ENCODE measurements at regions not wholly inside any gene's neighbourhood (a gene's known extent, or its start where the extent isn't known, plus 50 kb on each side); places are given as distances from the start of the nearest gene placed in this dataset.

GRCh38 chr10:30782537-30783461 is 153.2 kb upstream of the LYZL2 start:
- H3K27me3 Mint-ChIP-seq (ENCODE audit: low read depth) = no peaks in the 10 kb centered on the region
- no peaks in the 10 kb centered on the region for H3K9me3 Mint-ChIP-seq (ENCODE audit: low read depth)
- no peaks in the 10 kb centered on the region for H3K36me3 Mint-ChIP-seq (ENCODE audit: low read depth)
- H3K4me3 Mint-ChIP-seq (ENCODE audit: unreplicated experiment) = no peak overlapping the region
- TF ChIP-seq CTCF (IDR thresholded peaks at IDR 0.05) = no peak
- H3K27ac Mint-ChIP-seq (ENCODE audit: unreplicated experiment) = peak overlapping the region; percentile 91
- peaks cover 30% of the 10 kb centered on the region for H3K4me1 Mint-ChIP-seq (ENCODE audit: low read depth)
- no peak for DNase-seq (ENCODE audit: low spot score)

- Mint-ChIP-seq H3K9me3 (ENCODE audit: low read depth) (no peaks in the 10 kb centered on the region), H3K36me3 (ENCODE audit: low read depth) (no peaks in the 10 kb centered on the region), H3K27me3 (ENCODE audit: low read depth) (no peaks in the 10 kb centered on the region), H3K4me3 (ENCODE audit: unreplicated experiment) (no peak overlapping the region), H3K4me1 (ENCODE audit: low read depth) (peaks cover 30% of the 10 kb centered on the region), H3K27ac (ENCODE audit: unreplicated experiment) (no peak overlapping the region)
- TF ChIP-seq CTCF (IDR thresholded peaks at IDR 0.05) = no peak
- no peak for DNase-seq (ENCODE audit: low spot score)
These were observed 152.6 kb upstream of the LYZL2 start for GRCh38 chr10:30782157-30782536.

- no peak overlapping the region for H3K27ac Mint-ChIP-seq (ENCODE audit: unreplicated experiment)
- H3K9me3 Mint-ChIP-seq (ENCODE audit: low read depth) = no peaks in the 10 kb centered on the region
- no peak overlapping the region for H3K4me3 Mint-ChIP-seq (ENCODE audit: unreplicated experiment)
- no peak for TF ChIP-seq CTCF (IDR thresholded peaks at IDR 0.05)
- H3K4me1 Mint-ChIP-seq (ENCODE audit: low read depth) = peaks cover 34% of the 10 kb centered on the region
- no peaks in the 10 kb centered on the region for H3K36me3 Mint-ChIP-seq (ENCODE audit: low read depth)
- DNase-seq (ENCODE audit: low spot score) = no peak
- H3K27me3 Mint-ChIP-seq (ENCODE audit: low read depth) = no peaks in the 10 kb centered on the region
These were observed 152.1 kb upstream of the LYZL2 start for GRCh38 chr10:30781670-30782121.

GRCh38 chr10:30778769-30779168 is 149.2 kb upstream of the LYZL2 start:
- H3K27me3 Mint-ChIP-seq (ENCODE audit: low read depth) = no peaks in the 10 kb centered on the region
- no peak overlapping the region for H3K4me3 Mint-ChIP-seq (ENCODE audit: unreplicated experiment)
- DNase-seq (ENCODE audit: low spot score) = no peak
- TF ChIP-seq CTCF (IDR thresholded peaks at IDR 0.05) = no peak
- no peaks in the 10 kb centered on the region for H3K36me3 Mint-ChIP-seq (ENCODE audit: low read depth)
- no peaks in the 10 kb centered on the region for H3K9me3 Mint-ChIP-seq (ENCODE audit: low read depth)
- peaks cover 36% of the 10 kb centered on the region for H3K4me1 Mint-ChIP-seq (ENCODE audit: low read depth)
- no peak overlapping the region for H3K27ac Mint-ChIP-seq (ENCODE audit: unreplicated experiment)

- no peak overlapping the region for H3K4me3 Mint-ChIP-seq (ENCODE audit: unreplicated experiment)
- H3K4me1 Mint-ChIP-seq (ENCODE audit: low read depth) = peaks cover 19% of the 10 kb centered on the region
- H3K27ac Mint-ChIP-seq (ENCODE audit: unreplicated experiment) = peak overlapping the region; percentile 53
- no peak for DNase-seq (ENCODE audit: low spot score)
- H3K9me3 Mint-ChIP-seq (ENCODE audit: low read depth) = peaks cover 6% of the 10 kb centered on the region
- H3K36me3 Mint-ChIP-seq (ENCODE audit: low read depth) = no peaks in the 10 kb centered on the region
- H3K27me3 Mint-ChIP-seq (ENCODE audit: low read depth) = no peaks in the 10 kb centered on the region
- TF ChIP-seq CTCF (IDR thresholded peaks at IDR 0.05) = no peak
These were observed 146.4 kb upstream of the LYZL2 start for GRCh38 chr10:30775779-30776591.

Data from chondrocyte (in vitro differentiated cells).